ENCODE measurements at regions not wholly inside any gene's neighbourhood (a gene's known extent, or its start where the extent isn't known, plus 50 kb on each side); places are given as distances from the start of the nearest gene placed in this dataset.

DNA sequence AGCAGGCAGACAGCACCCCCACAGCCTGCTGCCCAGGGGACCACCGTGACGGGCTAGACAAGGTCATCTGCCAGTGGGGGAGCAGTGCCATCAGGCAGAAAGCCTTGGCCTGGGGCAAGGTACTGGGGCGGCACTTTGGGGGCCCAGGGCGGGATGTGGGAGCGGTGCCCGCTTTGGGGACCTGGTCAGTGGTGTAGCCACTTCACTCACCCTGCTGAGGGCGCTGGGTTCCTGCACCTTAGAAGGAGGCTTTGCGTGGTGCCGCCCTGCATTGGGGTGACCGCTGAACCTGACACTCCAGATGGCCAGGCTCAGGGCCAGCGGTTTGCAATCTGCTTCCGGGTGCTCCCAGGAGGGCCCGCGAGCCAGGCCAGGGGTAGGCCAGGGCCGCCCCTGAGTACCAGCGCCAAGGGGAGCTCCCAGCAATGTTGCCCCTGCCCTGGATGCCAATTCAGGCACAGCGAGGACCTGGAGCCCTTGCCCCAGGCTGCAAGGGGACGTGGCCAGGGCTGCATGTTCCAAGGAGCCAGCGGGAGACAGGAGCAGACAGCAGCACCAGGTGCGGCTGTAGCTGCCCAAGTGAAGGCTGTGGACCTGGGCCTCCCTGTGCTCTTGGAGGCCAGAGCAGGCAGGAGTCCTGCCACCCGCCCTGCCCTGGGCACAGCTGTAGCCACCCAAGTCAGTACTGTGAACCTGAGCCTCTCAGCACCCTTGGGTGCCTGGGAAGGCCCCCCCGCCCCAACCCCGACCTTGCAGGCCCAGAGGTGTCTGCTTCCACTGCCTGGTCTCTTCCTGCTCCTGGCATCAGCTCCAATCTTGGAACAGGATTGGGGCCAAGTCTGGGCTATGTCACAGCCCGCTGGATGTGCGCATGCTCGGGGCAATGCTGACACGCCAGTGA is 550.7 kb downstream of the SLC6A15 start:
- no peak for DNase-seq

GRCh38 chr12:84357314-84357713 is 555.3 kb downstream of the SLC6A15 start:
- no peak for DNase-seq

GRCh38 chr12:84356224-84356623 is 556.4 kb downstream of the SLC6A15 start:
- DNase-seq: no peak

- no peak for DNase-seq
Observed at GRCh38 chr12:84355561-84355960, 557.0 kb downstream of the SLC6A15 start.

DNA sequence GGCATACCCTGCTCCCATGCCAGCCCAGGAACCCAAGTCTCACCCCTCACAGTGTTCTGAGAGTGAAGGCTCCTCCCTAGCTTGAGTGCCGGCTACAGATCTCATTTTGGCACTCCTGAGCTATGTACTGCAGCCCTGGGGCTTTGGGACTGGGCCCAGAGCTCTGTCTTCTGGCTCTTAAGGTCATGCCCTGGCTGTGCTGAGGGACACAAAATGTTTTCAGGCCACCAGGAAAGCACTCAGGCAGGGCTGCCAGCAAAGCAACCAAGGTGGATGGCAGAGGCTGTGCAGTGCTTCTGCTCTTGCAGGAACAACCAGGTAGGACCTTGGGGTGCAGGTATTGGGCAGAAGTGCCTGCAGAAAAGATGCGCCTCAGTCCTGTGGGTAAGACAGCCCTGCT is 564.0 kb downstream of the SLC6A15 start:
- DNase-seq: no peak

DNA sequence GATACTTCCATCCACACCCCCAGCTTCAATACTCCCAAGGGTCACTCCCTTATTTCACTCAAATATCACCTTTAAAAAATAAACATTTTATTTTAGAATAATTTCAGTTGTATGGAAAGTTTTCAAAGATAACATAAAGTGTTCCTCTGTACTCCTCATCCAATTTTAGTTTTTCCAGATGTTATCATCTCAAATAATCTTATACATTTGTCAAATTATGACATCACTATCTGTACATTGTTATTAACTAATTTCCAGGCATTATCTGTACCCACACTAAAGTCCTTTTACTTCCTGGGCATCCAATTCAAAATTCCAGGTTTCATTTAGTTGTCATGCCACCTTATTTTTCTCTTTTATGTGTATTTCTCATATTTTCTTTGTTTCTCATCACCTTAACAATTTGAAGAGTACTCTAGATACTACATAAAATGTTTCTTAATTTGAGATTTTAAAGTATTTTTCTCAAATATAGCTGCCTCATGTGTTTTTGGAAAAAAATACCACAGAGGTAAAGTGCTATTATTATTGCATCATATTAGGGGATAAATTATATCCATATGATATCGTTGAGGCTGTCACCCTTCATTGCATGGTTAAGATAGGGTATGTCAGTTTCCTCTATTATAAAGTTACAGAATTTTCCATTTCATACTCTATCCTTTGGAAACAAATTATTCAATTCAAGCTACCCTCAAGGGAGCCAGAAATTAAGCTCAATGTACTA is 571.0 kb downstream of the SLC6A15 start:
- DNase-seq: no peak

DNA sequence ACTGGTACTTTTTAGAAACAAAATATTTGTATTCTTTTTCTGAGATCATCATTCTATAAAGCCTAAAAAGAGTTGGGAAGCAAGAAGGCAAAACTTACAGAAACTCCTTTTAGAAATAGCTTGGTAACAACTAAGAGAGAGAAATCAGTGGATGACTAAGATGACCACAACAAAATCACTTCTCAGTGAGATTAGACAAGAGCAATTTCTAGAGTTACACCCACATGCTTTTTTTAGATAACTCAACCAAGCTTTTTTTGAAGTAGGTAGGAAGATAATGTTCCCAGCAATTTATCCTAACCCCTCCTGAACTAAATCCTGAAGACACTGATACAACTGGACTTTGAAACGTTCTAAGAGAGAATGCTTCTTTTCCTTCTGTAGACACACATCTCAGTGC is 576.4 kb downstream of the SLC6A15 start:
- DNase-seq: no peak

- no peak for DNase-seq
Observed at GRCh38 chr12:84329938-84330337, 582.7 kb downstream of the SLC6A15 start.

GRCh38 chr12:84315926-84316325 is 596.7 kb downstream of the SLC6A15 start:
- DNase-seq: no peak

GRCh38 chr12:84313323-84313675 is 599.3 kb downstream of the SLC6A15 start:
- no peak for DNase-seq

DNA sequence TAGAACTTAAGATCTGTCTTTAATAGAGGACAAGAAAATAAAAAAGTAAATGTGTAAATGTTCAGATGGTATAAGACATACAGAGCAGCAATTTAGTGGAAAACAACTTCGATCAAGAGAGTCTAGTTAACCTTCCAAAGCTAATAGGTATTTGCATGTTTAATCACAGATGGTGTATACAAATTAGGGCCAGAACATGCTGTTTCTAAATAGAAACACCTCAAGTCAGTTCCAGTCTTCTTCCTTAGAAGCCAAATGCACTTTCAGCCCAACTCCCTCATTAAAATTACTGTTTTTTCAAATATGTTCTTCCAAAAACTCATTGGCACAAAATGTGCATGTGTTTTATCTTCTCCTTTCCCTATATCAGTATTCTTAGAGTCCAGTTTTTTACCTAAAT is 604.4 kb downstream of the SLC6A15 start:
- DNase-seq: no peak

DNA sequence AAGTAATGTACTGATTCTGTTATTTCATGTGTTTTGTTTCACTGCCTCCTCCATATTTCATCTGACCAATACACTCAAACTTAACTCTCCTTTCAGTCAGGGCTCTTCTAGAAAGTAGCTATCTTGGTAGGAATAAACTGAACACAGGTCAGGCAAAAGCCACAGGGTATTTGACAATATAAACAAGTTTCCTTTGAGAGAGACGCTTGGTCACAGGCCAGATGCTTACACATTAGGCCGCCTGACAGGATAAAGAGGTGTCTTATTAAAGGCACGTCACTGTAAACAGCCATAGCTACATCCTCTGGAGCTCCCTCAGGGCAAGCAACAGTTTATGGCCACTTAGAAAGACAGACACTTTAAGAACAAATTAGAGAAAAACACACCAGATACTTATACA is 607.5 kb downstream of the SLC6A15 start:
- no peak for DNase-seq

- DNase-seq: no peak
Observed at GRCh38 chr12:84294246-84294645, 618.4 kb downstream of the SLC6A15 start.

DNA sequence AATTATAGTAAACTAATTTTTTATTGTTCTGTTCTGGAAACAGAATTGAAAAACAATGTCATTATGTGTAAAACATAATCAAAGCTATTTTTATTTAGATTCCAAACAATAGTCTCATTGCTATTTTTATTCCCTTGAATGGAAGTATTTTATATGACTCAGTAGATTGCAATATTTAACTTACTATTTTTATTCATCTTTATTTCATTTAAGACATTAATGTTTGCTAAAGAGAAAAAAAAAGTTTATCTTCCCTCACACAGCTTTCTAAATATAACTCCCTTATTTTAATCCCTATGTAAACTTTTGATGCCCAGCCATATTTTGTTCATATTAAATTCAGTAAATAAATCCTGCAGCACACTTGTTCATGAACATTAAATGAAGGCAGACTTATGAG is 622.4 kb downstream of the SLC6A15 start:
- no peak for DNase-seq

- DNase-seq: no peak
Observed at GRCh38 chr12:84277986-84278385, 634.6 kb downstream of the SLC6A15 start.

GRCh38 chr12:84276215-84276614 is 636.4 kb downstream of the SLC6A15 start:
- DNase-seq: no peak

GRCh38 chr12:84272324-84272723 is 640.3 kb downstream of the SLC6A15 start:
- no peak for DNase-seq

DNA sequence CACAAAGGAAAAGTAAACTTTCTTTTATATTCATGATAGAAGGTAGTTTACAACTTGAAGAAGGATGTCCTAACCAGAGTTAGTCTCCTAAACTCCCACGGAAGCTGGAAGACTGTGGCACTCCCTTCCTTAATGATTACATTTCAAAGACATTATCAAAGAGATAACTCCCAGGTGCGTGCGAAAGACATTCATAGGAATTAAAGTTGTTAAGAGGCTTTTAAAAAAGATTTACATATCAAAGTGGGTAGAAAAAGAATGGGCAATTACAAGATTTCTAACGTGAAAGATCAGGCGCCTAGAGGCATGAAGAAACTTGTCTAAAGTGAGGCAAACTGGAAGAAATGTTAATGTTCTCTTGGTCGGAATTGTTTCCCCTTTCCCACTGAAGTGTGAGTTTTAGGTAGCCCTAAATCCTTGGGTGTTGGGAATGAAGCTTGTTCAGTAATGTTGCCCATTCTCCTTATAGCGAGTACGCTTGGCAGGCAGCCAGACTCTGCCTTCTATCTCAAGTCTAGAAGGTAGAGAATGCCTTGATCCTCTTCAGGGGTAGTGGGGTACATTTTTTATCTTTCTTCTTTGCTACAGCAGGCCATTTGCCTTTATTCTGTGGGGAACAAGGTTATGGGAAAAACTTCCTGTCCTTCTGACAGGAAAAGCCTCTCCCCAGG is 642.0 kb downstream of the SLC6A15 start:
- DNase-seq: no peak

DNA sequence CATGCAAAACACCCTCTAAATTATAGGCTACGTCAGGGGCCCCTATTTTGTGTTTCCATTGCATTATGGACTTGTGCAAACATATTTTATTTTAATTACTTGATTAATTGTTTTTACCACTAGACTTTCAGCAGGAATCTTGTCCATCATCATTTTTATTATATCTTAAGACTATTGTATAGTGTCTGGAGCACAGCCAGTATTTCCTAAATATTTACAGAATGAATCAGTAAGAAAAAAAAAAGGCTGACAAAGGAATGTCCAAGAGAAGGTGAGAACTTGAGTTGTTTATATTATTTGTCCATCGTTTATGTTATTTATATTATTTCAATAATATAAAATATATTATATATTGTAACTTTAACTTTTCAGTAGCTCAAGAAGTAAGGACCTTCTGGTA is 664.7 kb downstream of the SLC6A15 start:
- DNase-seq: no peak

DNA sequence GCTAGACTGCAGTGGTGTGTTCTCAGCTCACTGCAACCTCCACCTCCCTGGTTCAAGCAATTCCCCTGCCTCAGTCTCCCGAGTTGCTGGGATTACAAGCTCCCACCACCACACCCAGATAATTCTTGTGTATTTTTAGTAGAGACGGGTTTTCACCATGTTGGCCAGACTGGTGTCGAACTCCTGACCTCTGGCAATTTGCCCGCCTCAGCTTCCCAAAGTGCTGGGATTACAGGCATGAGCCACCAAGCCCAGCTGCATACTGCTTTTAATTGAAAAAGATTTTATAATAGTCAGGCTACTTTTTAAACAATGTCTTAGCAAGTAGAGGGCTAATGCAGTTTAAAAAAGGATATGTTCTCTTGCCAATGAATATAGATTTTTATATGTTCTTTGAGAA is 668.9 kb downstream of the SLC6A15 start:
- DNase-seq: no peak

DNA sequence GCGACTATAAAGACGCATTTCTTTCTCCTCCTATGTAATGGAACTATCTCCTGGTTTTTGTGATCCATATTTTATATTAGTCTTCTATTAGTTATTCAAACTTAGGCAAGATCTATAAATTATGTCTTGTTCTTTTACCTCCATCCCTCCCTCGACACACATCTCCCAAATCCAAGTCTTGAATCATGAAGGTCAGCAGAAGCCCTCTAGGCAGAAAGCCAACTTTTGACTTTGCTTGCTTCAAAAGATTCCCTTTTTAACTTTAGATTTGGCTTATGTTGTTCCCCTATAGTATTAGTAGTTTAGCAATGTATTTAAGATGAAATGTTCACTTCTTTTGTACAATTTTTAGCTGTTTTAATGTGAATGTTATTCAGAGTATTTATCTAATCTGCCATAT is 689.8 kb downstream of the SLC6A15 start:
- DNase-seq: no peak

DNA sequence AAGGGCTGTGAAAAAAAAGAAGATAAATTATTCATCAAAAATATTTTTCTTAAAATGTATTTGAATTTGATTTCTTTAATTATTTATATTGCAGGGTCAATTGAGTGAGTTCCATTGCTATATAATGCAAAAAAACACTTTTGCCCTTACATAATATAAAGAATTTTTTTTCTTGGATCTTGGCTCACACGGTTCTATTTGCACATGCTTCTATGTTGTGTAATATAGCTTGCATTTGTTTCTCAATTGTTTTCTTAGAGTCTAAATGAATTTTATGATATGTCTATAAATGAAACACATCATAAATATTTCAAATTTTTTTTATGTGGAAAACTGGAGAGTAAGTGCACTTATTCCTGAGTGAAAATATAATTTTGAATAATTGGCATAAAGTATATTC is 694.2 kb downstream of the SLC6A15 start:
- no peak for DNase-seq

DNA sequence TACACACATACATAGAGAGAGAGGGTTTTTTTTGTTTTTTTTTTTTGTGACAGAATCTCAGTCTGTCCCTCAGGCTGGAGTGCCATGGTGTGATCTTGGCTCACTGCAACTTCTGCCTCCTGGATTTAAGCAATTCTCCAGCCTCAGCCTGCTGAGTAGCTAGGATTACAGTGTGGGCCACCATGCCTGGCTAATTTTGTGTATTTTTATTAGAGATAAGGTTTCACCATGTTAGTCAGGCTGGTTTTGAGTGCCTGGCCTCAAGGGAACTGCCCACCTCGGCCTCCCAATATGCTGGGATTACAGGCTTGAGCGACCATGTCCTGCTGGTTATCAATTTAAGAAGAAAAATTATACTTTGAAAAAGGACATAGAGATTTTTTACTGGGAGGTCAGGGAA is 710.6 kb downstream of the SLC6A15 start:
- no peak for DNase-seq
